ENCODE measurements at regions not wholly inside any gene's neighbourhood (a gene's known extent, or its start where the extent isn't known, plus 50 kb on each side); places are given as distances from the start of the nearest gene placed in this dataset.

GRCh38 chr2:186042207-186043028 is 303.8 kb downstream of the FSIP2 start:
- Histone ChIP-seq H3K9me3 (no peaks in the 10 kb centered on the region), H3K4me3 (no peak overlapping the region), H3K4me1 (no peaks in the 10 kb centered on the region), H3K36me3 (no peaks in the 10 kb centered on the region), H3K27me3 (no peaks in the 10 kb centered on the region), H3K27ac (no peak overlapping the region)
- TF ChIP-seq POLR2AphosphoS5 (IDR thresholded peaks at IDR 0.05) (no peak), CTCF (IDR thresholded peaks at IDR 0.05) (no peak), POLR2A (IDR thresholded peaks at IDR 0.05) (no peak), EP300 (IDR thresholded peaks at IDR 0.05) (no peak)
- no peak for ATAC-seq
- 75% methylated on average over 2 of the region's 5 CpGs; no CpG with 5 or more reads in 1 of the 2 donors for WGBS, 2 donors (ENCODE audit: low coverage in 1 of 2)

- no peak overlapping the region for H3K4me3 ChIP-seq
- no peaks in the 10 kb centered on the region for H3K4me1 ChIP-seq
- H3K9me3 ChIP-seq = no peaks in the 10 kb centered on the region
- H3K36me3 ChIP-seq = no peaks in the 10 kb centered on the region
- 70 to 73% methylated on average over 2 of the region's 2 CpGs for WGBS, 2 donors (ENCODE audit: low coverage in 1 of 2)
- TF ChIP-seq POLR2A (IDR thresholded peaks at IDR 0.05) (no peak), EP300 (IDR thresholded peaks at IDR 0.05) (no peak), CTCF (IDR thresholded peaks at IDR 0.05) (no peak), POLR2AphosphoS5 (IDR thresholded peaks at IDR 0.05) (no peak)
- ATAC-seq = no peak
- no peak overlapping the region for H3K27ac ChIP-seq
- no peaks in the 10 kb centered on the region for H3K27me3 ChIP-seq
Measured at GRCh38 chr2:186044761-186045160, 306.2 kb downstream of the FSIP2 start.

GRCh38 chr2:186052930-186053329 is 314.3 kb downstream of the FSIP2 start:
- no peaks in the 10 kb centered on the region for H3K4me1 ChIP-seq
- no peaks in the 10 kb centered on the region for H3K9me3 ChIP-seq
- TF ChIP-seq EP300 (IDR thresholded peaks at IDR 0.05) (no peak), POLR2A (IDR thresholded peaks at IDR 0.05) (no peak), POLR2AphosphoS5 (IDR thresholded peaks at IDR 0.05) (no peak), CTCF (IDR thresholded peaks at IDR 0.05) (no peak)
- H3K27me3 ChIP-seq = no peaks in the 10 kb centered on the region
- no peak overlapping the region for H3K4me3 ChIP-seq
- H3K36me3 ChIP-seq = no peaks in the 10 kb centered on the region
- WGBS, 2 donors (ENCODE audit: low coverage in 1 of 2) = 83 to 92% methylated on average over 1 of the region's 1 CpG
- H3K27ac ChIP-seq = no peak overlapping the region
- ATAC-seq = no peak

- H3K4me1 ChIP-seq = peaks cover 0 to 8% (median 0%) of the 10 kb centered on the region in 3 donors
- no peaks in the 10 kb centered on the region for H3K36me3 ChIP-seq
- no peak for ATAC-seq
- no peak overlapping the region for H3K27ac ChIP-seq
- no peak for TF ChIP-seq EP300 (IDR thresholded peaks at IDR 0.05)
- TF ChIP-seq POLR2AphosphoS5 (IDR thresholded peaks at IDR 0.05) = no peak
- no peak for TF ChIP-seq POLR2A (IDR thresholded peaks at IDR 0.05)
- no peak for TF ChIP-seq CTCF (IDR thresholded peaks at IDR 0.05)
- no peaks in the 10 kb centered on the region for H3K9me3 ChIP-seq
- no peak overlapping the region for H3K4me3 ChIP-seq
- WGBS, 2 donors (ENCODE audit: low coverage in 1 of 2) = 86 to 100% methylated on average over 3 of the region's 3 CpGs
- no peaks in the 10 kb centered on the region for H3K27me3 ChIP-seq
Measured at GRCh38 chr2:186058614-186059013, 320.0 kb downstream of the FSIP2 start.

- H3K27ac ChIP-seq = no peak overlapping the region
- no peaks in the 10 kb centered on the region for H3K27me3 ChIP-seq
- H3K4me3 ChIP-seq = no peak overlapping the region
- no peaks in the 10 kb centered on the region for H3K36me3 ChIP-seq
- TF ChIP-seq POLR2AphosphoS5 (IDR thresholded peaks at IDR 0.05) (no peak), EP300 (IDR thresholded peaks at IDR 0.05) (no peak), POLR2A (IDR thresholded peaks at IDR 0.05) (no peak), CTCF (IDR thresholded peaks at IDR 0.05) (no peak)
- WGBS, 2 donors (ENCODE audit: low coverage in 1 of 2) = 25 to 33% methylated on average over 1 of the region's 1 CpG
- H3K4me1 ChIP-seq = peaks cover 0 to 8% (median 0%) of the 10 kb centered on the region in 3 donors
- ATAC-seq = no peak
- no peaks in the 10 kb centered on the region for H3K9me3 ChIP-seq
Measured at GRCh38 chr2:186059096-186059495, 320.5 kb downstream of the FSIP2 start.
